A673 (cell line): ENCODE measurements at regions not wholly inside any gene's neighbourhood (a gene's known extent, or its start where the extent isn't known, plus 50 kb on each side); places are given as distances from the start of the nearest gene placed in this dataset.

Source experiments
- BruUV-seq: library from RNA; stranded (reverse); fragments of 400-500 nt; replicated peaks from 2 replicates; lab custom pipeline; 2021; lab: Mats Ljungman, UMichigan
- CTCF ChIA-PET: fragments of 300-600 bp; sonication (Branson Sonifier 250); formaldehyde crosslinking; loops from one replicate; lab custom pipeline; 2022; ENCODE audit warnings: antibody characterized with exemption; lab: Charles Lee
- POLR2A ChIA-PET: fragments of 300-600 bp; sonication (Branson Sonifier 250); formaldehyde crosslinking; loops from one replicate; lab custom pipeline; 2022; ENCODE audit warnings: antibody characterized with exemption; ENCODE audit not compliant: low non-redundant PET; lab: Charles Lee
- DNase-seq: peaks from one replicate; pipeline ENCODE4 v3.0.0-alpha.2; 2015; ENCODE audit warnings: low spot score
- H3K27ac ChIP-seq: fragments of 200-600 bp; sonication (generic); 2 replicates; pipeline ENCODE4 v1.5.1; 2016; ENCODE audit warnings: mixed run types, low read depth, mild to moderate bottlenecking, mixed read lengths, antibody characterized with exemption, low read length; ENCODE audit not compliant: poor library complexity, severe bottlenecking
- H3K27me3 ChIP-seq: fragments of 200-600 bp; sonication (generic); replicated peaks from 2 replicates; pipeline ENCODE4 v1.6.1; 2017; ENCODE audit warnings: mixed run types, low read depth, mild to moderate bottlenecking, mixed read lengths, antibody characterized with exemption, low read length; ENCODE audit not compliant: insufficient read depth, poor library complexity
- H3K36me3 ChIP-seq: fragments of 200-600 bp; sonication (generic); 2 replicates; pipeline ENCODE4 v1.6.1; 2016; ENCODE audit warnings: mixed run types, mild to moderate bottlenecking, mixed read lengths, antibody characterized with exemption, low read length; ENCODE audit not compliant: insufficient read depth, poor library complexity, severe bottlenecking
- H3K4me1 ChIP-seq: fragments of 200-600 bp; sonication (generic); 2 replicates; pipeline ENCODE4 v1.6.1; 2017; ENCODE audit warnings: mixed run types, mild to moderate bottlenecking, mixed read lengths, antibody characterized with exemption, low read length; ENCODE audit not compliant: insufficient read depth, poor library complexity, severe bottlenecking
- H3K4me3 ChIP-seq: fragments of 200-600 bp; sonication (generic); 2 replicates; pipeline ENCODE4 v1.5.1; 2016; ENCODE audit warnings: low read depth, mixed run types, mild to moderate bottlenecking, mixed read lengths, low read length; ENCODE audit not compliant: poor library complexity, severe bottlenecking
- H3K9me3 ChIP-seq: fragments of 200-600 bp; sonication (generic); 2 replicates; pipeline ENCODE4 v1.6.1; 2016; ENCODE audit warnings: mixed run types, low read depth, mild to moderate bottlenecking, mixed read lengths, antibody characterized with exemption, low read length; ENCODE audit not compliant: poor library complexity, severe bottlenecking
- EZH2 ChIP-seq: fragments of 200-600 bp; sonication (generic); IDR thresholded peaks from 2 replicates; pipeline ENCODE4 v1.6.1; 2017; ENCODE audit warnings: borderline replicate concordance, low read depth, mild to moderate bottlenecking, mixed read lengths, antibody characterized with exemption, low read length; ENCODE audit not compliant: poor library complexity, severe bottlenecking
- intact Hi-C: fragments of 100-400 bp; cut with micrococcal nuclease; formaldehyde crosslinking; loops from one replicate; pipeline ENCODE4 v1.10.0; 2022; ENCODE audit not compliant: unreplicated experiment
- TF ChIP-seq, protein P1 (sequence below): fragments of 300-800, 200-600 bp; sonication (generic); conservative IDR thresholded peaks from 2 replicates; pipeline ENCODE4 v1.5.1; 2017; ENCODE audit warnings: low read depth, mild to moderate bottlenecking, antibody characterized with exemption, low read length, moderate library complexity, mixed read lengths

DNA sequence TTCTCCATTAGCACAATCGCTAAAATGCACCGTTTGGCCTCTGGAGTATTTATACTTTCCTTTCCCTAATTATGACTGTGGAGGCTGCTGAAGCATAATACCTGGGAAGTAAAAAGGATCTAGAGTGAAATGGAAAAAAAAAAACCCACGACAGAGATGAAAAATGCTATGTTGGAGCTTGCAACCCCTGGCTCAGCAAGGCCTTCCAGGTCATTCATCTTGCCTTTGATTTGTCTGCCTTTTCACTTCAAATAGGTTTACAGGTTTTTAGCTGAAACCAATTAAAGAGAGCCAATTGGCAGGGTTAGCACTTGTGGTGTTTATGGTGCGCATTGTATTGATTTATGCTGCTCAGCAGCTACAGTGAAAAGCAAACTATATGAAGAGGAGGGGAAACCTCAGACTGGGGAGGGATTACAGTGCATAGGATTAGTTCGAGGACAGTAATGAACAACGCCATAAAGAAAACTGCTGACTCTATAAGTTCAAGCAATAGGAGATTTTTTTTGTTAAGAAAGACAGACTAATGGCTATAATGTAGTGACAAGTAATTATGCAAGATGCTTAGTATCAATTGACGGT lies 347.9 kb downstream of the MEIS1 start:
- no peak overlapping the region for H3K4me3 ChIP-seq
- TF ChIP-seq EZH2 = no peak
- TF ChIP-seq, protein P1, sequence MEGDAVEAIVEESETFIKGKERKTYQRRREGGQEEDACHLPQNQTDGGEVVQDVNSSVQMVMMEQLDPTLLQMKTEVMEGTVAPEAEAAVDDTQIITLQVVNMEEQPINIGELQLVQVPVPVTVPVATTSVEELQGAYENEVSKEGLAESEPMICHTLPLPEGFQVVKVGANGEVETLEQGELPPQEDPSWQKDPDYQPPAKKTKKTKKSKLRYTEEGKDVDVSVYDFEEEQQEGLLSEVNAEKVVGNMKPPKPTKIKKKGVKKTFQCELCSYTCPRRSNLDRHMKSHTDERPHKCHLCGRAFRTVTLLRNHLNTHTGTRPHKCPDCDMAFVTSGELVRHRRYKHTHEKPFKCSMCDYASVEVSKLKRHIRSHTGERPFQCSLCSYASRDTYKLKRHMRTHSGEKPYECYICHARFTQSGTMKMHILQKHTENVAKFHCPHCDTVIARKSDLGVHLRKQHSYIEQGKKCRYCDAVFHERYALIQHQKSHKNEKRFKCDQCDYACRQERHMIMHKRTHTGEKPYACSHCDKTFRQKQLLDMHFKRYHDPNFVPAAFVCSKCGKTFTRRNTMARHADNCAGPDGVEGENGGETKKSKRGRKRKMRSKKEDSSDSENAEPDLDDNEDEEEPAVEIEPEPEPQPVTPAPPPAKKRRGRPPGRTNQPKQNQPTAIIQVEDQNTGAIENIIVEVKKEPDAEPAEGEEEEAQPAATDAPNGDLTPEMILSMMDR = no peak
- CTCF ChIA-PET = no interaction called here
- no peaks in the 10 kb centered on the region for H3K36me3 ChIP-seq
- H3K9me3 ChIP-seq = no peaks in the 10 kb centered on the region
- intact Hi-C loops = no loop called here
- H3K27ac ChIP-seq = no peak overlapping the region
- DNase-seq = peak; percentile 5
- no TSS peak for BruUV-seq
- POLR2A ChIA-PET = interaction anchor here (0.6 kb wide), 1 partner anchor 117 kb away, joined by 4 read pairs; no protein-coding TSS in a partner anchor
- H3K4me1 ChIP-seq = no peaks in the 10 kb centered on the region
- H3K27me3 ChIP-seq = no peaks in the 10 kb centered on the region

- BruUV-seq = no TSS peak
- CTCF ChIA-PET = no interaction called here
- TF ChIP-seq, protein P1 = no peak
- TF ChIP-seq EZH2 = no peak
- DNase-seq = no peak
- no peaks in the 10 kb centered on the region for H3K4me1 ChIP-seq
- no peak overlapping the region for H3K27ac ChIP-seq
- H3K36me3 ChIP-seq = no peaks in the 10 kb centered on the region
- POLR2A ChIA-PET = no interaction called here
- intact Hi-C loops = no loop called here
- no peak overlapping the region for H3K4me3 ChIP-seq
- H3K27me3 ChIP-seq = no peaks in the 10 kb centered on the region
- no peaks in the 10 kb centered on the region for H3K9me3 ChIP-seq
These were observed 354.8 kb downstream of the MEIS1 start for GRCh38 chr2:66789741-66790140.

DNA sequence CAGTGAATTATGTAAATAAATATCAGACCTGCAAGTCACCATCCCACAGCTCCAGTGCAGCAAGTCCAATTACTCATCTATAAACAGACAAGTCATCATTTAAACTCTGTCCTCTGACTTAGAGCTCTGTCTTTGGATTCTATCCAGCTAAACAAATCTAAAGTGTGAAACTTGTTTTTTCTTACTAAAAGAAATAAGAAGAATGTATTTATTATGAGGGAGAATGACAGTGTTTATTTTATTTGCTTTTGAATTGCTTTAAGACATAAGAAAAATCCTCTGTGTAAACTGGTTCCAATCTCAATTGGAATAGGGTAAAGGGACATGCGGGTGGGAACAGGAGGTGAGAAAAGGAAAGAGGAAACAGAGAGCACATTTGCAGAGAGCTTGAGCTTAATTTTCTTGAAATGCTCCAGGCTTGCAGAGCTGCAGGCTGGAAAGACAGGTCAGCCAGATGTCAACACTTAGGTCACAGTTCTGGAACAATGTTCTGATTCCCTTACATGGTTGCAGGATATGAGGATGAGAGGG lies 355.8 kb downstream of the MEIS1 start:
- H3K27me3 ChIP-seq = no peaks in the 10 kb centered on the region
- no peak overlapping the region for H3K27ac ChIP-seq
- DNase-seq = no peak
- no peaks in the 10 kb centered on the region for H3K9me3 ChIP-seq
- no peaks in the 10 kb centered on the region for H3K4me1 ChIP-seq
- no TSS peak for BruUV-seq
- TF ChIP-seq, protein P1 = no peak
- no peak for TF ChIP-seq EZH2
- H3K4me3 ChIP-seq = no peak overlapping the region
- ChIA-PET POLR2A (no interaction called here), CTCF (no interaction called here)
- intact Hi-C loops = no loop called here
- H3K36me3 ChIP-seq = no peaks in the 10 kb centered on the region
